Bone marrow (tissue), 2 donors: ENCODE measurements at regions not wholly inside any gene's neighbourhood (a gene's known extent, or its start where the extent isn't known, plus 50 kb on each side); places are given as distances from the start of the nearest gene placed in this dataset.

Experiments used
- DNase-seq, 2 donors: peaks; one replicate each; lab custom pipeline; 2025; lab: John Stamatoyannopoulos, UW

DNA sequence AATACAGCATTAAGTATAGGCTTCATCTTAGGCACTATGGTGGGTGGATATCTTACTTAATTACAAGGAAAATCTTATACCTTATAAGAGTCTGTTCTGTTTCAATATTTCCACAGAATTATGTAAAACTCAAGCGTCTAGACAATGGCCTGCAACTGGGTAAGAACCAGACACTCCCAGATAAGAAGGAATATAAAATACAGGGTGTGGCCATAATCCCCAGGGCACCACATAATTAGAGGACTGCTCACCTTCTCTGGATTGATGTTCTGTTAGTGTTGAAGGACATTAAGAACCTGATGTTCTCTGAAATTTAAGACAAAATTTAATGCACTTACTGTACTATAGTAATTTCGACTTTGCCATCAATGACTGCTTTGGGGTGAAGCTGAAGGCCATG is 198.2 kb upstream of the ARSJ start:
- no peak for DNase-seq

DNA sequence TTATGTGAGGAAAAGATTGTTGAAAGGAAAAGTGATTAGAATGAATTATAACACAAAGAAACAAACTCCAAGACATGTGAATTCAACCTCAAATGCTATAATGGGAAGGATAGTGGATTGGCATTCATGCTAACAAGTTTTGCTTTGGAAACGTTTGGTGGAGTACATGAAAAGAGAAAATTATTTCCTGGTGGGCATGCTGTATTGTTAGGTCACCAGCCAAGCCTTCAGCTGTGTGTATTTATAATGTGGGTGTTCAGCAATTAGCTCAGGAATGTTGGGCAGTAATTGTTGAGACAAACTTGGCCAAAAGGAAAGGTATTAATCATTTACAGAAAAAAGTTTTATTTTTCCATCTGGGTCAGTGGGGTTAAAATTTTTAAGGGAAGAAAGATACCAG is 198.9 kb upstream of the ARSJ start:
- no peak for DNase-seq

DNA sequence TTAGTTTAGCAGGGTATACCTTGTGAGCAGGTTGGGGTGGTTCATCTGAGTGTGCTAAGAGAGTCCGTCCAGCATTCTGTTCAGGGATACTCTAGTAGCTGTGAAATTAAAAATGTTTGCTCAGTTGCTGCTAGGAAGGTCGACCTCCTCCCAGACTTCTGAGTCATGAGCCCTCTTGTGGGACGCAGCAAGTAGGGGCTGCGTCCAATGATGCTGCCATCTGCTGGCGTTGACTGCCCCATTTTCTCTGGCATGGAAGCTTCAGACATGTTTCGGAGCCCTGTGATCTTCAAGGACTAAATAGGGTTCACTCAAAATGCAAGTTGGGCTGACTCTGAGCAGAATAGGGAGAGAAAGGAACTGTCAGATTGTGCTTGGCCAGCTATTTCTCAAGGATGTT is 201.0 kb upstream of the ARSJ start:
- DNase-seq, result no peak

DNA sequence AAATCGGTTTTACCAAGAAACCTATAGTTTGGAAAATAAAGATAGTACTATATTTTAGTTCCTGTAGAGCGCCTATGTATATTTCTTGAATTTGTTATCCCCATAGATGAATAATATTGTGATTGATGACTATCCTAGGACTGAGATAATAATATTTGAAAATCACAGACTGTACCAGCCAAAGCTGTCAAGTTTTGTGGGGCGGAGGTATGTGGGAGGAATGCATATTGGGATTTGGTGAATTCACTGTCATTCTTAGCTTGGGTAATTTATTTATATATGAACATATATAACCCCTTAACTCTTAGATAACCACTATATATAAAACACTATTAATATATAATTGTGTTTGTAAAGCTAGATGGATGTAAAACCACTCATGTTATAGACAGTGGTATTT is 205.5 kb upstream of the ARSJ start:
- DNase-seq, result no peak

DNA sequence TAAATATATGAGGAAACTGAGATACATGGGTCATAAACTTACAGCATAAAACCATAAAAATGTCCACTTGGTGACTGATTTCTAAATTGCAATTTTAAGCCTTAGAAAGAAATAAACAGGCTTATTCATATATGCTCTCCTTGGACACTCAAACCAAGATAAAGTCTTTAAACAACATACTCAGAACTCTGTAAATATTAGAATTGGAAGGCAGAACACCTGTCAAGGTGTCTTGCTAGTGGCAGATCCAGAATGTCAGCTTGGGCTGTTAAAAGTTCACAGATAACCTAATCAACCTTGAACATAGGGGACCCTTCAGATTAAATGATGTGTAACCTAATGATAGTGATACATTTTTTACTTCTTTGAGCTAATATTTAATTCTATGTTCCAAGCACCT is 208.1 kb upstream of the ARSJ start:
- DNase-seq, result no peak

DNA sequence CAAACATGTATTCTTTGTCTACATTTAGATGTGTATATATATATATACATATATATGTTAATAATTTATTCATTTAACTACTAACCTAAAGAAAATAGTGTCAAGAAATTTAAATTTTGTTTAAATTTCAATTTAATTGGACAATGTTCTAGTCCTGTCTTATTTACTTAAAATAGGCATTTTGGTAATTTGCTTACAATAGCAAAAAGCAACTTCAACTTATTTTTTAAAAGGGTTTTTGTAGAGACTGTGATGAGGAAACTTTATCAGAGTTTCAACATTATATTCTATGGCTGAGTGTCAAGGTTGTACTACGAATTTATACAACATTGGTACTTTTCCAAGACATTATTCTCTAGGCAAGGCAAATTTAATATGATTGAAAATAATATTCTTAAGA is 212.0 kb upstream of the ARSJ start:
- no peak for DNase-seq

DNA sequence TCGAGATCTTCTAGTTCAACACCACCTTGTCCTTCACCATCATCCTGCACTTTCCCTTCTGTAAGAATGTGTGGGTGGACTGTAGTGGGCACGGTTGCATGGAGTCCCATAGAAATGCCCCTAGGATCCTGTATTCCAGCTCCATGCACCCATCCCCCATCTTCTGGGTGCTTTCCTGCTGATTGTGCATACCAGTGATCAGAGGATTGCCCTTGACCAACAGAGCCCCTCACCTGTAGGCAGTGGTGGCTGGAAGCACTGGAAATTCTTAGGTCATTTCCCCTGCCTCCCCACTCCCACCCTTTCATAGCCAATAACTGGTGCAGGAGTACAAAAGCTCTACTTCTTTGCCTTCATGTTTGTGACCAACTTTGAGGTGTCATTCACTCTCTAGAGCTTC is 213.4 kb upstream of the ARSJ start:
- DNase-seq, result no peak

DNA sequence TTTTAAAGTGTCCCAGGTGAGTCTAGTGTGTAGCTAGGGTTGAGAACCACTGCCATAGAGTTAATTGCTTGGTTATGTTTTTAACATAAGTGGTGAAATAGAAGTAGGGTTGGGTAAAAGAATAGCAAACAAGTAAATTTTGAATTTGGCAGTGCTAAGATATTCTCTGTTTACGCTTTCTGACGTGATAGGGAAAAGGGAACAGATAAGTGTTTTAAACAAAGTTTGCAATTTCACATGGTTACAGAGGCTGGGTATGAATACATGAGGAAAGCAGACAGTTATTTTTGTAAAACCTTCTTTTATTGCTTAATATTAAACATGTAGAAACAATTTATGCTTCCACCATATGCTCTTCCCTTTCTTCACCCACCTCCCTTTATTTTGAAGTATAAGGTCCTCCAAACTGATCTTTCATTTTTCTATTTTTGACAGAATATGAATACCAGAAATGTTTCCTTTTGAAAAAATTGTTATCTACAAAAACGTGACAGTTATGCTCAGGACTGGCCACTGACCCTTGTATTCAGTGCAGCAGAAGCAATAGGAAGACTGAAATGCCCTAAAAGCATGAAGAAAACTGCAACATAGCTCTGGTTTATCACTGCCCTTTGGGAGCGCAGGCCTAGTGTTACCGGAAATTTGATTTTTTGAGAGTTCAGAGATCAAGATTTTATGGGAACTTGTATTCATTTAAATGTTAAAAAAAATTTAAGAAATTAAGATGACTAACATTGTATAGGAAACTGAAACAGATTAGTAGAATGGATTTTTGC is 214.4 kb upstream of the ARSJ start:
- DNase-seq, result no peak

DNA sequence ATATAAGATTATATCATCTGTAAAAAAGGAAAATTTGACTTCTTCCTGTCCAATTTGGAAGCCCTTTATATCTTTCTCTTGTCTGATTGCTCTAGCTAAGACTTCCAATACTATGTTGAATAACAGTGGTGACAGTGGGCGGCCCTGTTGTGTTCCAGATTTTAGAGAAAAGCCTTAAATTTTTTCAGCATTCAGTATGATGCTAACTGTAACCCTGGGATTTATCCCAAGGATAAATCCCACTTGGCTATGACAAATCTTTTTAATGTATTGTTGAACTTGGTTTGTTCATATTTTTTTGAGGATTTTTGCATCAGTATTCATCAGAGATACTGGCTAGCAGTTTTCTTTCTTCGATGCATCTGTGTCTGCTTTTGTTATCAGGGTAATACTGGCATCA is 217.2 kb upstream of the ARSJ start:
- no peak for DNase-seq

DNA sequence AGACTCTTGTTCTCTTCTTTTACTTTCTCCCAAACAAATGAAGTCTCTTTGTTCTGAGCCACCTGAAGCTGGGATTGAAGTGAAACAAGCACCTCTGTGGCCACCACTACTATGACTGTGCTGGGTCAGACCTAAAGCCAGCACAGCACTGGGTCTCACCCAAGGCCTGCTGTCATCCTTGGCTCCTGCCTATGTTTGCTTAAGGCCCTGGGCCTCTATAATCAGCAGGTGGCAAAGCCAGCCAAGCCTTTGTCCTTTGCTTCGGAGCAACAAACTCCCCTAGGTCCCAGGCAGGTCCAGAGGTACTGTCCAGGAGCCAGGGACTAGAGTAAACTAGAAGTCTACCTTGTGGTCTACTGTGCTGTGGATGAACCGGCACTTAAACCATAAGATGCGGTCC is 220.6 kb upstream of the ARSJ start:
- no peak for DNase-seq

DNA sequence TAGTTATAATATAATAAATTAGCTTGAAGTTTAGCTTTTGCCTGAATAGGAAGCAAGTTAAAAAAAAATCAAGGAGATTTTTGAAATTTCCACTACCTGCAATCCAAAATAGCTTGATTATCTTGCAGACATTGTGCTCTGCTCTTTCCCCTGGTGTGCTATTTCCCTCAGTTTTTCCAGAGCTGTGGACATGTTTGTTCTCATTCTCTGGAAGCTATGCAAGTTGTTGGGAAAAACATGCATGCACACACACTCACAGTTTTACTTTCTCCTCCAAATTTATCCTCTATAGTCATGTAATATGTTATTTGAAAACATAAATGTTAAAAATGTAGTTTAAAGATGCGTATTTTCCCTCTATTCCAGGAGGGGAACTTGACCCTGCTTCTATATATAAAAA is 225.8 kb upstream of the ARSJ start:
- DNase-seq, result no peak

DNA sequence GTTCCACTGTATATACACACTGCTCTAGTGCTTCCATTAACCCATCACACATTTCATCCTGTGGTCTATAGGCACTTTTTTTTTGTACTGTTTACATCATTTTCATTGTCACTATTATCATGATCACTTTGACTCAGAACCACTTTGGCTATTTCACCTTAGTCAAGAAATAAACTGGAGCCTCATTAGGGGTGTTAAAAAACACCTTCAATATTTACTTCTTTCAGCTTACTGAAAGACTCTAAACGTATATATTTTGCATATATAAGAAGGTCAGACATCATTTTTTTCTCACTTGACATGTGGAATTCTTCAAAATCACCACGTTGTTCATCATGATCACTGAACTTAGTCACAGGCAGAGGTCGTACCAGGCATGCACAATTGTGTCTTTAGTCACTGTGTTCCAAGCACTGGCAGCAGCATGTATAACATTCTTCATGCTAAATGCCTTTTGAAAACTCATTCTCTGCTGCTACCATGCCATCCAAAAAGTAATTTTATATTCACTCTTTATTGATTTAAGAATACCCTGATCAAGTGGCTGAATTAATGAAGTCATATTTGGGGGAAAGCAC is 229.2 kb upstream of the ARSJ start:
- no peak for DNase-seq

DNA sequence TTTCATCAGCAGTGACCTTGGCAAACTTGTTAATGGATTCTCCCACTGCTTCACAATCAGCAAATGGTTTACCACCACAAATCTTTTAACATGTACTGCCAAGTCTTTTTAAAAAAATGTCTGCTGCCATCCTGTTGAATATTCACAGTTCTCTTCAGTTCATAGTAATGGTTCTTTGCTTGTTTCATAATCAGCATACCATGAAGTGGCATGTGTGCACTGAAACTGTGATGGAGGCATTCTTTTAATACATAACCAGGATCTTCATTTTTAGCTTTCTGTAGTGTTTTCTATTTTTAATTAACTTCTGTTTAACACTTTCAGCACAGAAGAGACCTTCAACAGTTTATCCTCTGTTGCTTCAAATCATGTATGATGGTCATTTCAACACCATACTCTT is 230.1 kb upstream of the ARSJ start:
- no peak for DNase-seq

DNA sequence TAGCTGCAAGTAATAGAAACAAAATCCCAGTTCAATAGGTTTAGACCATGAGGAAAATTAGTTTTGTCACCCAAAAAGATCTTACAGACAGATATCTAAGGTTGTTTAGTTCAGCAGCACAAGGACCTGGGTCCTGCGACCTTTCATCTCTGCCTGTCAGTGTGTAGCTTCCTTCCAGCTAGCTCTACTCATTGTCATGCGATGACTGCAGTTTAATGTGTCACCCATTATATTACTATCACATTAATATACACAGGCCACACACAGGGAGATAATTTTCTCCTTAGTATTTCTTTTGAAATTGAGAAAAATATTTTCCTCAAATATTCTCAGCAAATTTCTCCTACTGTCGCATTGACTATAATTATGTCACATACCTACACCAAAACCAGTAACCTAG is 232.1 kb upstream of the ARSJ start:
- DNase-seq, result no peak

DNA sequence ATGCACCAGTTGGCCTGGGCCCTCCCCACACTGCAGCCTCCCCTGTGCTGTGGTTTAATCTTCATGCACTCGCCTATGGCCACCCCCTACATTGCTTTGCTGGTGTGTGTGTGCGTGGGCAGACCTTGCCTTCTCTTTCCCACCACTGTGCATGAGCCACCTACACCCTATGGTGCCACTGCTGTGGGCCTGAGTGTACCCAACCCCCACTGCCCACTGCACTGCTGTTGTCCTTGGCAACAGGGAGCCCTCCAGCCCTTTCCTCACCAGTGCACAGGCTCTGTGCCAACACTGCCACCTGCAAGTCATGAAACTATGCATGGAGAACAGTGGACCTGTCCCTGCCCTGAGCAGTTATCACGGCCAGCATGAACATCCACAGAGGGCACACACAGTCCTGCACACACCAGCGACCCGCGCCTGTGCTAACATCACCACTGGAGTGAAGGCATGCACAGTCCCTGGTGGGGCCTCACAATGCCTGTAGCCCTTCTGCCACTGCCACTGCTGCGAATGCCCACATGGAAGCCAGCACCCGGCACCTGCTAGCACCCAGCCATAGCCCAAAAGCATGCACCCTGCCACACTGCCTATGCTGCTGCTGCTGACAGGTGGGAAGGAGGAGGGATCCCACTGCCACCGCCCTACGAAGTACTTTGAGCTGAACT is 237.8 kb upstream of the ARSJ start:
- DNase-seq, result no peak

DNA sequence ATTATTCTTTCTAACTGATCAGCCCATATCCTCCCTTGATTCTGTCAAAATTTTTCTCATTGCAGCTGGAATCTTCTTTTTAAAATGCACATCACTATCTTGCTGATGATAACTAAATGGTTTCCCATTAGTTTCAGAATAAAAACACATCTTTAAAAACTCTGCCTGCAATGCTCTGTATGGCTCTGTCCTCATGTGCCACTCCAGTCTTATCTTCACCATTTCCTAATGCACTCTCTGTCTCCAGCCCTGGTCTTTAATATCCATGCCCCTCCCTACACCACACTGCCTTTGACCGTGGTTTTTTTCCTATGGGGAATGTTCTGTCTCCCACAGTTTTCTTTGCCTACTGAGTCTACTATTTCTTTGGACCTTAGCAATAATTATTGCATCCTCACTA is 244.1 kb upstream of the ARSJ start:
- DNase-seq, result no peak

DNA sequence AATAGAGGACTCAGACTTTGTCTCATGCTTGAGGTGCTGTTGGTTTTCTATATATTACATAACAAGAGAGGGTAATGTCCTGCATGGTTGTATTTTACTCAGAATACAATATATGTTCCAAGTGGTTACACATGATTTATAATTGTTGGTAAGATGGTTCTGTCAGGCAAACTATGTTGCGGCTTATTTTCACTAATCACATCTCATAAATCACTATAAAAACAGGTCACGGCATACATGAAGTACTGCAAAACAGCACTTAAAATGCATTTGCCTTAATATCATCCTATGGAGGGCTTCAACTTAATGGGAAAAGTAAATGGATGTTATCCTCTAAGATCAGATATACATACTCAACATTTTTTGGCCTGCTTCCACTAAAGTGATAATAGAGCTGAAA is 246.0 kb upstream of the ARSJ start:
- no peak for DNase-seq

DNA sequence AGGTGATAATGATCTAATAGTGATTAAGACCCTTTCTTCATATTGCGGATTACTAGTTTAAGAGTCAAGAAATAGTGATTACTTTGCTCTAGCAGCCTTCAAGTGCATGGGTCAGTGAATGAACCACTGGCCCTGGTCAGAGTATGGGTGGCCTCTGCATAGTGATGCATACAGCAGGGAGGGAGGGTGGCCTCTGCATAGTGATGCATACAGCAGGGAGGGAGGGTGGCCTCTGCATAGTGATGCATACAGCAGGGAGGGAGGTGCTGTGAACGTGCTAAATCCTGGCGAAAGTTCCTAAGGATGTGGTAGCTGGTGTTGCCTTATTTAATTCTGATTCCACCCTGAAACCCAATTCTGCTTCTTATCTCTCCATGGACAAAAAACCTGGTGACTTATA is 246.7 kb upstream of the ARSJ start:
- no peak for DNase-seq

DNA sequence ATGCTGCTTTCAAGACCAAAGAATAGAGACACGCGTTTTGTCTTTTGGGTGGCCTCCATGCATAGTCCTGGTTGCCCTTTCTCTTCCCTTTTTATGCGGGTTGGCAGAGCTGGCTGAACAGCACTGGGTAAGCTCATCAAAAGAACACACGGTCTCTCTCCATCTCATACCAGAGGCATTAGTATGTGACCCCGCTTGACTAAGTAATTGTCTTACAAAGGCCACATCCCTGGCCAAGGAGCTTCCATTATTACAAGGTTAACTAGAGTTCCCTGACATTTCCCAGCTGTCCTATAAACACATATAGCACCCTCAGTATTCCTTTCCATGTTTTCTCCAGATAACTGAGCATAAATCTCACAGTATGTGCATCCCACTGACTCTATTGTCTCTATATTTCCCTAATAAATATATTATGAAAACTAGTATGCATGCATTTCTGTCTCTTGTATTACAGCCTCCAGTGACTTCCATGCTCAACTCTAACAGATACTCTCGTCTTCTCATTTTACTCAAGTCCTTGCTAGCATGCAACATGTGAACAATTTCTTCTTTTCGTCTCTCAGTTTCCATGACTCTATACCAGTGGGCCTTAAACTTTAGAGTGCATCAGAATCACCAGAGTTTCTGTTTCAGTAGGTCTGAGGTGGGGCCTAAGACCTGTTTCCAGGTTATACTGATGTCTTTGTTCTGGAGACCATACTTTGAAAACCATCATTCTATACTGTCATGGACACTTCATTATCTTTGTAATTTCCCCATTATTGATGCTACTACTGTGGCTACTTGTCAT is 247.7 kb upstream of the ARSJ start:
- DNase-seq, result no peak

DNA sequence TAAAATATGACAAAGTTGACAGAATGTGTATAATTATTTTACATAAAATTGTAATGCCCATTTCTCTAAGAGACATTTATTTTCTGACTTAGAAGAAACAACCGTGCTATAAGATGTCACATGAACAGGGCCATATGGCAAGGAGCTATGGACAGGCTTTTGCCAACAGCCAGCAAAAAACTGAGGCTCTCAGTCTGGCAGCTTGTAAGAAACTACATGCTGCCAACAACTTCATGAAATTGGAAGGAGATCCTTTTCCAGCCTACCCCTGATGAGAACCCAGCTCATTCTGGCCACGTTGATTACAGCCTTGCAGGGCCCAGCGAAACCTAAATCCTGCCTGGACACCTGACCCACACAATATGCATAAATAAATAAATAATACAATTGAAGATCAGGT is 250.3 kb upstream of the ARSJ start:
- DNase-seq, result no peak

DNA sequence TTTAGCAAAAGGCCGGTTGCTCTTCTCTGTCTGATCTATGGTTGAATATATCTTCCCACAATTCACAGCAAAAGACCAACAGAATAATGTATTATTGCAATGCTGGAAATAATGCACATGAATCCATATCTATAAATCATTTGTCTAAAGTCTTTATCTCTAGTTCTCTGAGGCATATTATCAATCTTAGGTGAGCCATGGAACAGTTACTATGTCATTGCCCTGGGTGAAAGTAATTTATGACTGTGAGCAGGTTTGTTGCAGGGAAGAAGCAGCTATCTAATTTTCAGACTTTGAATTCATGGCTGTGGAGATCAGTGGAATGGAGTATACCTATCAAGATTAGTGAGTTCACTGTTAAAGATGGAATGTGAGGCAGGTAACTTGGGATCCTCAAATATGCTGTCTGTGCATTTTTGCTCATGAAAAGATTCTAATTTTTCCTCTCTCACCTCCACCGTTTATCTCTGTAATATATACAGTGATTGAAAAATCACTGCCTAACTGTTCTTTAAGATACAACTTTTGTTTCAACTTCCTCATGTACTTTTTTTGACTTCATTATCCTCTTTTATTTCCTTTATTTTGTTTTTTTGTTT is 256.8 kb upstream of the ARSJ start:
- DNase-seq, result no peak

DNA sequence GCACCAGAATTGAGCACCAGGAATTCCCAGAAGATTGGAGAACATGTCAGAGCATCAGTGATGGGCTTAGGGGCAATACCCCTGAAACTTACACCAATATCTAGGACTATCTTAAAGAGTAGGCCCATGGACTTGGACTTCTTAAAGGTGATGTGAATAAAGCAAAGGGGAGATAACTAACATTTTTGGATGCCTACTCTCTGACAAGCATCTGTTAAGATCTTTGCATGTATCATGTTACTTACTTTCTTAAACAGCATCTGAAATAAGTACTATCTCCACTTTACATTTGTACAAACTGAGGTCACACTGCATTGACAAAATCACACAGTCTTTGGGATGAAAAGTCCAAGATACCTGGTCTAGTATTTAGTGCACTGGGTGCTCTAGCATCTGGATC is 258.6 kb upstream of the ARSJ start:
- DNase-seq, result no peak

DNA sequence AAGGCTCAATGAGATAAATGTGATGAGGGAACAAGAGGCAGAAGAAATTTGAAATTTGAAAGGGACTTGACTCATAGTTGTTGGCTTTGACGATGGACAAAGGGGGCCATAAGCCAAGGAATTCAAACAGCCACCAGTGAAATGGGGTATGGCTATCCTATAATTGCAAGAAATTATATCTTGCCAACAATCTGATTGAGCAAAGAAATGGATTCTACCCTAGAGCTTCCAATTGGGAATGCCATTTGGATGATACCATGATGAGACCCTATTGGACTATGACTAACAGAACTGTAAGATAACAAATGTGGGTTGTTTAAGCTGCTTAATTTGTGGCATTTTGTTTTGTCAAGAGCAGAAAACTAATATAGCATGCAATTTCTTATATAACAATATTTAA is 270.1 kb upstream of the ARSJ start:
- DNase-seq, result no peak
